ENCODE measurements at regions not wholly inside any gene's neighbourhood (a gene's known extent, or its start where the extent isn't known, plus 50 kb on each side); places are given as distances from the start of the nearest gene placed in this dataset.

GRCh38 chr6:164887660-164888059, 421.7 kb downstream of the C6orf118 start:
- Histone ChIP-seq H3K9me3 (ENCODE audit: control insufficient read depth, low read depth, low read length) (no peaks in the 10 kb centered on the region), H3K4me2 (ENCODE audit: insufficient read depth, insufficient read length, low read length) (no peak overlapping the region), H3K23ac (ENCODE audit: insufficient read length, low read depth, low read length) (no peak overlapping the region), H3T11ph (ENCODE audit: low read length) (no peak overlapping the region), H3K4ac (ENCODE audit: low read depth, low read length) (no peak overlapping the region), H3K9ac (ENCODE audit: extremely low read depth, insufficient read length, low read length) (no peak overlapping the region), H3K4me1 (ENCODE audit: insufficient read depth, low read length) (no peaks in the 10 kb centered on the region; the same call in 1 of the 2 replicates), H4K91ac (ENCODE audit: insufficient read length, low read depth, low read length) (no peak overlapping the region), H4K8ac (replicated peaks; ENCODE audit: insufficient read length, low read depth, low read length) (no peak overlapping the region), H4K20me1 (ENCODE audit: control insufficient read depth, insufficient read depth, insufficient read length) (no peaks in the 10 kb centered on the region), H3K56ac (ENCODE audit: insufficient read length, low read depth, low read length) (no peak overlapping the region), H3K27me3 (ENCODE audit: insufficient read depth, low read length) (no peaks in the 10 kb centered on the region; the same call in 1 of the 2 replicates), H2BK120ac (ENCODE audit: low read depth, low read length, poor library complexity, severe bottlenecking) (no peak overlapping the region), H3K27ac (ENCODE audit: insufficient read length, low read depth, low read length) (no peak overlapping the region), H3K23me2 (ENCODE audit: insufficient read length, low read depth, low read length, poor library complexity, severe bottlenecking) (no peaks in the 10 kb centered on the region), H3K79me2 (ENCODE audit: insufficient read depth, low read length) (no peaks in the 10 kb centered on the region), H2BK20ac (ENCODE audit: low read depth, low read length, poor library complexity, severe bottlenecking) (no peak overlapping the region), H2BK5ac (ENCODE audit: insufficient read length, low read length) (no peak overlapping the region), H3K79me1 (ENCODE audit: insufficient read depth, low read depth, low read length, poor library complexity, severe bottlenecking) (no peaks in the 10 kb centered on the region), H2BK12ac (ENCODE audit: insufficient read length, low read depth, low read length) (no peak overlapping the region), H2AK5ac (ENCODE audit: insufficient read length, low read length) (no peak overlapping the region), H3K14ac (ENCODE audit: insufficient read depth, low read length) (no peak overlapping the region), H2AFZ (ENCODE audit: low read length) (no peak overlapping the region), H2BK15ac (ENCODE audit: low read depth, low read length) (no peak overlapping the region), H3K18ac (ENCODE audit: insufficient read length, low read depth, low read length) (no peak overlapping the region), H4K5ac (ENCODE audit: insufficient read length, low read depth, low read length) (no peak overlapping the region)
- no peak overlapping the region for H3K4me3 Mint-ChIP-seq
- no peaks in the 10 kb centered on the region; a peak in 3 of 7 replicates for H3K36me3 Mint-ChIP-seq (ENCODE audit: insufficient read depth in 1 of 3, low read depth in 3 of 3)
- H3K27me3 Mint-ChIP-seq (ENCODE audit: low read depth) = no peaks in the 10 kb centered on the region
- TF ChIP-seq CTCF (conservative IDR thresholded peaks at IDR 0.05) = no peak
- H3K27ac Mint-ChIP-seq = no peak overlapping the region
- peaks cover 0 to 3% of the 10 kb centered on the region in 2 experiments; a peak in 2 of 5 replicates for H3K9me3 Mint-ChIP-seq
- DNase-seq = no peak
- H3K4me1 Mint-ChIP-seq = peaks cover under 1 to 4% of the 10 kb centered on the region in 2 experiments

Measured in H9 (cell line).